KOPT-K1 (cell line): ENCODE measurements at regions not wholly inside any gene's neighbourhood (a gene's known extent, or its start where the extent isn't known, plus 50 kb on each side); places are given as distances from the start of the nearest gene placed in this dataset.

Experiments
- H3K27ac ChIP-seq: fragments of 200-600 bp; sonication (generic); 2 replicates; pipeline ENCODE4 v1.5.1; 2016; ENCODE audit warnings: antibody characterized with exemption, mild to moderate bottlenecking, low read depth, low read length; ENCODE audit not compliant: poor library complexity, severe bottlenecking
- H3K36me3 ChIP-seq: fragments of 200-600 bp; sonication (generic); 2 replicates; pipeline ENCODE4 v1.5.1; 2017; ENCODE audit warnings: antibody characterized with exemption, mild to moderate bottlenecking, low read length, moderate library complexity; ENCODE audit not compliant: insufficient read depth
- H3K9me3 ChIP-seq: fragments of 200-600 bp; sonication (generic); 2 replicates; pipeline ENCODE4 v1.5.1; 2017; ENCODE audit warnings: antibody characterized with exemption, low read length, mild to moderate bottlenecking; ENCODE audit not compliant: insufficient read depth, poor library complexity, severe bottlenecking

DNA sequence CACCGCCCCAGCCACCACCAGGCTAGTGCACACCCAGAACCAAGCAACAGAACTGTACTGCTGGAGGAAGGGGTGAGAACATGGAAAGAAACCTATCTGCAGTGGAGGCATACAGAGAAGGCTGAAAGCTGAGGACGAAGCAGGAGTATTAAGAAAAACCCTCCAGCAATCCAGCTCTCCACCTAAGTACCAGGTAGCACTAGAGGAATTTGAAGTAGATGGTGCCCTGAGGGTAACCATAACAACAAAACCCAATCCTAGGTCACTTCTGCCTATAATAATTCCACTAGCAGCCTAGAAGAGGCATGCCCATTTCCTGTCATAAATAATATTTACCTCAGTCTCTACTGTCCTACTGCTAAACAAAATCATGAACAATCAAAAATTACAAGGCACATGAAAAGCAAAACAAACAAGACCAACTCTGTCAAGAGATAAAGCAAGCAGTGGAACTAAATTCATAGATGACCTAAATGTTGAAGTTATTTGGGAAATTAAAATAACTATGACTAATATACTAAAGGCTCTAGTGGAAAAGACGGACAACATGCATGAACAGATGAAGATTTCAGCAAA is 51.1 kb downstream of the HYCC1 start:
- Histone ChIP-seq H3K36me3 (peaks cover 14% of the 10 kb centered on the region; the same call in 1 of the 2 replicates), H3K9me3 (no peaks in the 10 kb centered on the region), H3K27ac (no peak overlapping the region)

DNA sequence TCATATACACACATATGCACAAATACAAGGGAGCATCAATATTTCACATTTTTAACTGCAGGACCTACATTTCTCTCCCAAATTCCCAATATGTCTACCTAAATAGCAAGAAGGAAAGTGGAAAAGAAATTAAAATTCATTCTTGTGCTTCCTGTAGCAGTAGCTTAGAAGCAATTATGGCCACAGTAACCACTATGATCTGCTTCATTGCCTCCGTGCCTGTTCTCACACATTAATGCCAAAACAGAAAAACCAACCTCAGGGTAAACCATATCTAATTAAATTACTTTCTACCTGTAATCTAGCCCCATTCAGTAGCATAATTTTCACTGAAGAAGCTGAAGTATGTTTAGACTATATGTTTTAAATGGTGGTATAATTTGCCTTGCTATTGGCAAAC is 55.2 kb downstream of the HYCC1 start:
- H3K9me3 ChIP-seq: no peaks in the 10 kb centered on the region
- no peak overlapping the region for H3K27ac ChIP-seq
- H3K36me3 ChIP-seq: peaks cover 14% of the 10 kb centered on the region; the same call in 1 of the 2 replicates

- H3K9me3 ChIP-seq: no peaks in the 10 kb centered on the region
- 0 out of 2 replicates have a peak, but pooled peaks cover 4% of the 10 kb centered on the region for H3K36me3 ChIP-seq
- H3K27ac ChIP-seq: no peak overlapping the region
Observed at GRCh38 chr7:22954251-22954650, 59.7 kb downstream of the HYCC1 start.

- no peaks in the 10 kb centered on the region for H3K9me3 ChIP-seq
- no peaks in the 10 kb centered on the region for H3K36me3 ChIP-seq
- H3K27ac ChIP-seq: no peak overlapping the region
Observed at GRCh38 chr7:22952306-22953015, 61.5 kb downstream of the HYCC1 start.

DNA sequence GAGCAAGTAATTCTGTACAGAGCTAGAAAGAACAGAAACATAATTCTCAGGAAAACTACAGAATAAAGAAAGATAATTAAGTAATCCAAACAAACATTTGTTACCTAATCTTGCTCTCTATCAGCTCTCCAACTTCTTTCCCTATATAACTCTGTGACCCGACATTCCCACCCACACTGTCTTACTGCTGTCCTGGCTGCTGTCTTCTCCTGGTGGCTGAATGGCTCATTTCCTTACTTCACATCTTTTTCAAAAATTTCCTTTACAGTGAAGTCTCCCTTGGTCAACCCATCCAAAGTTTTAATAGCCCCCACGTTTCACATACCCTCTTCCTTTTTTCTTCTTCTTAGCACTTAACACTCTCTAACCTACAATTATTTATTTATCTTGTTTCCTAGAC is 64.0 kb downstream of the HYCC1 start:
- Histone ChIP-seq H3K27ac (no peak overlapping the region), H3K9me3 (no peaks in the 10 kb centered on the region), H3K36me3 (peaks cover 9% of the 10 kb centered on the region; the same call in 1 of the 2 replicates)

DNA sequence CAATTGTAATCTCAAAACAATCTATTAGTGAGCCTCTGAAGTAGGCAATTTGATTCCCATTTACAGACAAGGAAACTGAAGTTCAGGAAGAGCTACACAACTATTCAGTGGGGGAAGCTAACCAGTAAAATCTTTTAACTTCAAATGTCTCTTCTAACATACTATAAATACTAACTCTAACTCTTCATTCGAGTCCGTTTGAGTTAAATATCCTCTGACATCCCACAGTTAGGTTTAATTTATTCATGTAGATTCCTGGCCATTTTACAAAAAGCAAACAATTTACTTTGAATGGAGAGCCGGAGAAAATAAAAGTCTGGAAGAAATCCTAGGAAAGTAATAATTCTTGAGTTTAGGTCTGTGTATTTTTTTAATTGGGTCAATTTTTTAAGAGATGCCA is 64.7 kb downstream of the HYCC1 start:
- Histone ChIP-seq H3K27ac (no peak overlapping the region), H3K9me3 (no peaks in the 10 kb centered on the region), H3K36me3 (peaks cover 9% of the 10 kb centered on the region; the same call in 1 of the 2 replicates)

DNA sequence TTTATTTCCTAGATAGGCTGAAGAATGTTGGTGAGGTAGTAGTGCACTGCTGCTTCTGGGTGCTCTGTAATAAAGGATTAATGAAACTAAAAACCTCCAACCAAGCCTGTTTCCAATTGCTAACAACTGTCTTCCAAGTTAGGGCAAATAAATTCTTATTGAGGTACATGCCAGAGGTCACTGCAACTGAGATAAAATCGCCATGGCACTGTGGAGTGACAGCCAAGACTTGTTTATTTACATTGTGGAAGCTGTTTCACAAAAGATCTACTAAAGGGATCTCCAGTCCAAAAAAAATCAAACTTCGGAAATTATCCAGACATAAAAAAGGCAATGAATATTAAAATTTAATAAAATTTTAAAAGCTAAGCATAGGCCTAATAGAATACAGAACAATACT is 65.2 kb downstream of the HYCC1 start:
- H3K9me3 ChIP-seq: no peaks in the 10 kb centered on the region
- no peak overlapping the region for H3K27ac ChIP-seq

DNA sequence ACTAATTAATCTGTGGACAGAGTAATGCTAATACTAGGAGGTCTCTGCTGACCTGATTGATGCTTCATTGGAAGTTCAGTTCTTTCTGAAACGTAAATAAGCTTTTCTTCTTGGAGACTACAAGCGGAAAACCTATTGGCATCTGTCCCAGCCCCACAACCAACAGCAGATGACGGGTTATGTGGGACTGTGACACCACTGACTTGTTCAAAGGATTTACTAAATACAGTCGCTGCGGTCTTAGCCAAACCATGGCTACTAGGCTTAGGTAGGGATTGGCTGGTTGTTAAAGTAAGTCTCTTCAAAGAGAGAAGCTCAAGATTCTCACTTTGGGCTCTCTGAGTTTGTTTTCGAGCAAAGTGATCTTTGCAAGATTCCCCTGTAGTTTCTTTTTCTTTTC is 68.3 kb downstream of the HYCC1 start:
- no peak overlapping the region for H3K27ac ChIP-seq

More for the DNA sequence above, 65.2 kb downstream of the HYCC1 start:
- H3K36me3 ChIP-seq: peaks cover 9% of the 10 kb centered on the region; the same call in 1 of the 2 replicates

GRCh38 chr7:22944510-22944909 is 69.4 kb downstream of the HYCC1 start:
- Histone ChIP-seq H3K9me3 (no peaks in the 10 kb centered on the region), H3K27ac (no peak overlapping the region), H3K36me3 (peaks cover 14% of the 10 kb centered on the region; the same call in 1 of the 2 replicates)

More for the DNA sequence above, 68.3 kb downstream of the HYCC1 start:
- H3K36me3 ChIP-seq: peaks cover 13% of the 10 kb centered on the region; the same call in 1 of the 2 replicates
- no peaks in the 10 kb centered on the region for H3K9me3 ChIP-seq

- Histone ChIP-seq H3K27ac (no peak overlapping the region), H3K9me3 (no peaks in the 10 kb centered on the region), H3K36me3 (peaks cover 14% of the 10 kb centered on the region; the same call in 1 of the 2 replicates)
Observed at GRCh38 chr7:22944022-22944421, 69.9 kb downstream of the HYCC1 start.

- H3K9me3 ChIP-seq: no peaks in the 10 kb centered on the region
- no peak overlapping the region for H3K27ac ChIP-seq
- H3K36me3 ChIP-seq: peaks cover 14% of the 10 kb centered on the region; the same call in 1 of the 2 replicates
Observed at GRCh38 chr7:22942191-22942590, 71.7 kb downstream of the HYCC1 start.

- Histone ChIP-seq H3K36me3 (0 out of 2 replicates have a peak, but pooled peaks cover 5% of the 10 kb centered on the region), H3K27ac (no peak overlapping the region), H3K9me3 (no peaks in the 10 kb centered on the region)
Observed at GRCh38 chr7:22939842-22940241, 74.1 kb downstream of the HYCC1 start.

GRCh38 chr7:22937946-22938345 is 76.0 kb downstream of the HYCC1 start:
- Histone ChIP-seq H3K36me3 (0 out of 2 replicates have a peak, but pooled peaks cover 5% of the 10 kb centered on the region), H3K27ac (no peak overlapping the region), H3K9me3 (no peaks in the 10 kb centered on the region)

- H3K27ac ChIP-seq: no peak overlapping the region
- H3K36me3 ChIP-seq: 0 out of 2 replicates have a peak, but pooled peaks cover 5% of the 10 kb centered on the region
- H3K9me3 ChIP-seq: no peaks in the 10 kb centered on the region
Observed at GRCh38 chr7:22936246-22936645, 77.7 kb downstream of the HYCC1 start.

DNA sequence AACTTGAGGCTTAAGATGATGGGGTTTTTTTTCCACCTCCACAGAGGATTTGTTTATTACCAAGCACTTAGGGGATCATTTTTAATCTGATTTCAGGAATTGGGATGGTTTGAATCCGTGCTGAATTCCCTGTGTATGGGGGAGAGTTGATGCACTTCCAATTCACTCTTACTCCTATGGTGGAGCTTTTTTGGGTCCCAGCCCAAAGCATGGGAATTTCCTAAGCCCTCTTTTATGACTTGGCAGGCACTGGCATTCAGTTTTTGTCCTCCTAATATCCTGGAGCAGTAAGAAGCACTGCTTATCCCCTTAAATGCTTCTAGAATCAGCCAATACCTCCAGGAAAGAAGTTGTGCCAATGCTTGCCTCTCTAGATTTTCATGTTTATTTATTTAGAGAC is 78.7 kb downstream of the HYCC1 start:
- no peak overlapping the region for H3K27ac ChIP-seq
- no peaks in the 10 kb centered on the region for H3K36me3 ChIP-seq
- peaks cover 7% of the 10 kb centered on the region for H3K9me3 ChIP-seq
